HEK293 (cell line): ENCODE measurements at regions not wholly inside any gene's neighbourhood (a gene's known extent, or its start where the extent isn't known, plus 50 kb on each side); places are given as distances from the start of the nearest gene placed in this dataset.
A peak's percentile ranks its signal among the peaks of the same experiment; 100 is the strongest.

Experiments
- CTCF ChIA-PET: fragments of 350-600 bp; formaldehyde crosslinking; extraction: SDS; loops from one replicate; lab custom pipeline; 2021; ENCODE audit warnings: antibody characterized with exemption; lab: Yijun Ruan, JAX
- POLR2A ChIA-PET: fragments of 300-600 bp; formaldehyde crosslinking; extraction: SDS; loops from one replicate; lab custom pipeline; 2020; ENCODE audit warnings: antibody characterized with exemption, inconsistent platforms; lab: Yijun Ruan, JAX
- H3K27ac ChIP-seq: fragments of 200-500 bp; sonication (Bioruptor generic); 2 replicates; pipeline ENCODE4 v1.5.1; 2014; ENCODE audit warnings: low read depth, low read length, control low read depth, inconsistent platforms; ENCODE audit errors: extremely low read depth
- H3K36me3 ChIP-seq, 2 experiments: fragments of 200-500 bp in 1 of 2; sonication (Bioruptor generic) in 1 of 2; 1 replicate in 1 of 2; 2 replicates in 1 of 2; pipeline ENCODE4 v1.5.1; 2014 to 2017; ENCODE audit warnings: inconsistent platforms in 2 of 2, low read length in 2 of 2; ENCODE audit not compliant: control insufficient read depth in 2 of 2, insufficient read depth in 1 of 2
- H3K4me1 ChIP-seq: fragments of 200-500 bp; sonication (Bioruptor generic); 2 replicates; pipeline ENCODE4 v1.5.1; 2014; ENCODE audit warnings: mild to moderate bottlenecking, low read length, inconsistent platforms; ENCODE audit not compliant: control insufficient read depth, insufficient read depth
- H3K4me3 ChIP-seq: 2 replicates; pipeline ENCODE4 v1.5.1; 2011; ENCODE audit warnings: low read depth, mild to moderate bottlenecking, control low read depth, low read length, moderate library complexity
- H3K9me3 ChIP-seq: fragments of 200-500 bp; sonication (Bioruptor generic); 2 replicates; pipeline ENCODE4 v1.5.1; 2014; ENCODE audit warnings: low read depth, low read length, inconsistent platforms; ENCODE audit not compliant: control insufficient read depth, insufficient read depth
- BCL11A ChIP-seq: fragments of 450-650 bp; formaldehyde crosslinking; IDR thresholded peaks from 2 replicates; pipeline ENCODE4 v1.5.1; 2016; ENCODE audit warnings: low read depth, missing biosample characterization, missing genetic modification characterization
- GLI2 ChIP-seq: fragments of 450-650 bp; formaldehyde crosslinking; IDR thresholded peaks from 2 replicates; pipeline ENCODE4; 2017; ENCODE audit warnings: missing biosample characterization, missing genetic modification characterization, low read depth, borderline replicate concordance
- GLIS1 ChIP-seq: fragments of 450-650 bp; formaldehyde crosslinking; IDR thresholded peaks from 2 replicates; pipeline ENCODE4 v1.5.1; 2016; ENCODE audit warnings: missing biosample characterization, missing genetic modification characterization
- KLF1 ChIP-seq: fragments of 450-650 bp; formaldehyde crosslinking; IDR thresholded peaks from 2 replicates; pipeline ENCODE4 v1.5.1; 2016; ENCODE audit warnings: missing biosample characterization, missing genetic modification characterization
- TRIM28 ChIP-seq: IDR thresholded peaks from 2 replicates; pipeline ENCODE4 v1.6.1; 2011; ENCODE audit warnings: low read length, control low read depth, borderline replicate concordance
- ZBTB1 ChIP-seq: fragments of 450-650 bp; formaldehyde crosslinking; IDR thresholded peaks from 2 replicates; pipeline ENCODE4 v1.5.1; 2016; ENCODE audit warnings: missing biosample characterization, missing genetic modification characterization
- ZFP3 ChIP-seq: fragments of 450-650 bp; formaldehyde crosslinking; IDR thresholded peaks from 2 replicates; pipeline ENCODE4 v1.5.1; 2016; ENCODE audit warnings: low read depth, missing biosample characterization, missing genetic modification characterization
- ZNF169 ChIP-seq: fragments of 450-650 bp; formaldehyde crosslinking; IDR thresholded peaks from 2 replicates; pipeline ENCODE4 v1.5.1; 2016; ENCODE audit warnings: missing biosample characterization, missing genetic modification characterization
- ZNF292 ChIP-seq: fragments of 450-650 bp; formaldehyde crosslinking; IDR thresholded peaks from 2 replicates; pipeline ENCODE4 v1.5.1; 2016; ENCODE audit warnings: low read depth, missing biosample characterization, missing genetic modification characterization, borderline replicate concordance
- ZNF324 ChIP-seq: fragments of 450-650 bp; formaldehyde crosslinking; IDR thresholded peaks from 2 replicates; pipeline ENCODE4 v1.5.1; 2016; ENCODE audit warnings: missing biosample characterization, missing genetic modification characterization
- ZNF394 ChIP-seq: fragments of 450-650 bp; formaldehyde crosslinking; IDR thresholded peaks from 2 replicates; pipeline ENCODE4 v1.5.1; 2016; ENCODE audit warnings: missing biosample characterization, missing genetic modification characterization, mild to moderate bottlenecking, moderate library complexity, borderline replicate concordance
- ZNF404 ChIP-seq: fragments of 450-650 bp; formaldehyde crosslinking; IDR thresholded peaks from 2 replicates; pipeline ENCODE4 v1.5.1; 2017; ENCODE audit warnings: missing biosample characterization, missing genetic modification characterization
- ZNF423 ChIP-seq: fragments of 450-650 bp; formaldehyde crosslinking; IDR thresholded peaks from 2 replicates; pipeline ENCODE4 v1.5.1; 2016; ENCODE audit warnings: missing biosample characterization, missing genetic modification characterization
- ZNF530 ChIP-seq: fragments of 450-650 bp; formaldehyde crosslinking; IDR thresholded peaks from 2 replicates; pipeline ENCODE4 v1.5.1; 2016; ENCODE audit warnings: low read depth, missing biosample characterization, missing genetic modification characterization
- ZNF544 ChIP-seq: fragments of 450-650 bp; formaldehyde crosslinking; IDR thresholded peaks from 2 replicates; pipeline ENCODE4 v1.5.0; 2017; ENCODE audit warnings: missing biosample characterization, missing genetic modification characterization
- ZNF561 ChIP-seq: fragments of 450-650 bp; IDR thresholded peaks from 2 replicates; pipeline ENCODE4 v1.5.1; 2018; ENCODE audit warnings: missing biosample characterization, missing genetic modification characterization, borderline replicate concordance
- ZNF571 ChIP-seq: fragments of 450-650 bp; formaldehyde crosslinking; IDR thresholded peaks from 2 replicates; pipeline ENCODE4 v1.5.0; 2017; ENCODE audit warnings: missing biosample characterization, missing genetic modification characterization
- ZNF707 ChIP-seq: fragments of 450-650 bp; formaldehyde crosslinking; IDR thresholded peaks from 2 replicates; pipeline ENCODE4 v1.5.1; 2016; ENCODE audit warnings: missing biosample characterization, missing genetic modification characterization
- ZNF777 ChIP-seq: fragments of 450-650 bp; formaldehyde crosslinking; IDR thresholded peaks from 2 replicates; pipeline ENCODE4 v1.5.1; 2017; ENCODE audit warnings: missing biosample characterization, missing genetic modification characterization, borderline replicate concordance
- TF ChIP-seq, protein P1 (sequence below): fragments of 450-650 bp; formaldehyde crosslinking; IDR thresholded peaks from 2 replicates; pipeline ENCODE4 v1.5.1; 2016; ENCODE audit warnings: missing biosample characterization, missing genetic modification characterization
- TF ChIP-seq, protein P2 (sequence below): fragments of 450-650 bp; formaldehyde crosslinking; IDR thresholded peaks from 2 replicates; pipeline ENCODE4 v1.5.1; 2016; ENCODE audit warnings: missing biosample characterization, missing genetic modification characterization
- TF ChIP-seq, protein P3 (sequence below): fragments of 450-650 bp; formaldehyde crosslinking; IDR thresholded peaks from 2 replicates; pipeline ENCODE4 v1.5.1; 2016; ENCODE audit warnings: missing biosample characterization, missing genetic modification characterization
- TF ChIP-seq, protein P4 (sequence below): fragments of 450-650 bp; formaldehyde crosslinking; IDR thresholded peaks from 2 replicates; pipeline ENCODE4 v1.5.1; 2017; ENCODE audit warnings: missing biosample characterization, missing genetic modification characterization

DNA sequence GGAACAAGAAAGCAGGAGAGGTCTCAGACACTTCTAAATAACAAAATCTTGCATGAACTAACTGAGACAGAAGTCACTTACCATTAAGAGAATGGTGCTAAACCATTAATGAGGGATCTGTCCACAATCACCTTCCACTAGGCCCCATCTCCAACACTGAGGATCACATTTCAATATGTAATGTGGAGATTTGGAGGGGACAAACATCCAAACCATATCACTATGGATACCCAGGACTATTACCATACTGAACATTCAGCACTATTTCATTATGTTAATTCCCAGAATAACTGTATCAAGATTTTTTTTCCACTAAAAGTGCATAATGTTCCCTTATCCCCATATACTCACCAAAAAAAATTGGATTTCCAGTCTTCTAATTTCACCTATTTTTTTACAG is 491.8 kb downstream of the LMO7 start:
- H3K9me3 ChIP-seq: no peaks in the 10 kb centered on the region
- H3K4me3 ChIP-seq: no peak overlapping the region
- no peak for TF ChIP-seq KLF1 (tag by site-specific recombination)
- no peak for TF ChIP-seq ZNF169 (tag by site-specific recombination)
- no peak for TF ChIP-seq ZNF394 (tag by site-specific recombination)
- TF ChIP-seq, protein P1, sequence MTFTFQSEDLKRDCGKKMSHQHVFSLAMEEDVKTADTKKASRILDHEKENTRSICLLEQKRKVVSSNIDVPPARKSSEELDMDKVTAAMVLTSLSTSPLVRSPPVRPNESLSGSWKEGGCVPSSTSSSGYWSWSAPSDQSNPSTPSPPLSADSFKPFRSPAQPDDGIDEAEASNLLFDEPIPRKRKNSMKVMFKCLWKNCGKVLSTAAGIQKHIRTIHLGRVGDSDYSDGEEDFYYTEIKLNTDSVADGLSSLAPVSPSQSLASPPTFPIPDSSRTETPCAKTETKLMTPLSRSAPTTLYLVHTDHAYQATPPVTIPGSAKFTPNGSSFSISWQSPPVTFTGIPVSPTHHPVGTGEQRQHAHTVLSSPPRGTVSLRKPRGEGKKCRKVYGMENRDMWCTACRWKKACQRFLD (tag by site-specific recombination): no peak
- no peak for TF ChIP-seq GLIS1 (tag by site-specific recombination)
- TF ChIP-seq, protein P2, sequence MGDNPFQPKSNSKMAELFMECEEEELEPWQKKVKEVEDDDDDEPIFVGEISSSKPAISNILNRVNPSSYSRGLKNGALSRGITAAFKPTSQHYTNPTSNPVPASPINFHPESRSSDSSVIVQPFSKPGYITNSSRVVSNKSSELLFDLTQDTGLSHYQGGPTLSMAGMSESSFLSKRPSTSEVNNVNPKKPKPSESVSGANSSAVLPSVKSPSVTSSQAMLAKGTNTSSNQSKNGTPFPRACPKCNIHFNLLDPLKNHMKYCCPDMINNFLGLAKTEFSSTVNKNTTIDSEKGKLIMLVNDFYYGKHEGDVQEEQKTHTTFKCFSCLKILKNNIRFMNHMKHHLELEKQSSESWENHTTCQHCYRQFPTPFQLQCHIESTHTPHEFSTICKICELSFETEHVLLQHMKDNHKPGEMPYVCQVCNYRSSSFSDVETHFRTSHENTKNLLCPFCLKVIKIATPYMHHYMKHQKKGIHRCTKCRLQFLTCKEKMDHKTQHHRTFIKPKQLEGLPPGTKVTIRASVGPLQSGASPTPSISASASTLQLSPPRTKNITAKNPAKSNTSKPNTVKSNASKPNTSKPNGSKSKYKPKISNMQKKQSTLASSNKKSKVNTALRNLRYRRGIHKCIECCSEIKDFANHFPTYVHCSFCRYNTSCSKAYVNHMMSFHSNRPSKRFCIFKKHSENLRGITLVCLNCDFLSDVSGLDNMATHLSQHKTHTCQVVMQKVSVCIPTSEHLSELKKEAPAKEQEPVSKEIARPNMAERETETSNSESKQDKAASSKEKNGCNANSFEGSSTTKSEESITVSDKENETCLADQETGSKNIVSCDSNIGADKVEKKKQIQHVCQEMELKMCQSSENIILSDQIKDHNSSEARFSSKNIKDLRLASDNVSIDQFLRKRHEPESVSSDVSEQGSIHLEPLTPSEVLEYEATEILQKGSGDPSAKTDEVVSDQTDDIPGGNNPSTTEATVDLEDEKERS (tag by site-specific recombination): no peak
- TF ChIP-seq, protein P3, sequence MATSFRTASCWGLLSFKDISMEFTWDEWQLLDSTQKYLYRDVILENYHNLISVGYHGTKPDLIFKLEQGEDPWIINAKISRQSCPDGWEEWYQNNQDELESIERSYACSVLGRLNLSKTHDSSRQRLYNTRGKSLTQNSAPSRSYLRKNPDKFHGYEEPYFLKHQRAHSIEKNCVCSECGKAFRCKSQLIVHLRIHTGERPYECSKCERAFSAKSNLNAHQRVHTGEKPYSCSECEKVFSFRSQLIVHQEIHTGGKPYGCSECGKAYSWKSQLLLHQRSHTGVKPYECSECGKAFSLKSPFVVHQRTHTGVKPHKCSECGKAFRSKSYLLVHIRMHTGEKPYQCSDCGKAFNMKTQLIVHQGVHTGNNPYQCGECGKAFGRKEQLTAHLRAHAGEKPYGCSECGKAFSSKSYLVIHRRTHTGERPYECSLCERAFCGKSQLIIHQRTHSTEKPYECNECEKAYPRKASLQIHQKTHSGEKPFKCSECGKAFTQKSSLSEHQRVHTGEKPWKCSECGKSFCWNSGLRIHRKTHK: no peak
- no peak for TF ChIP-seq ZBTB1 (tag by site-specific recombination)
- TF ChIP-seq ZNF423: no peak
- no peaks in the 10 kb centered on the region for H3K36me3 ChIP-seq
- ChIA-PET POLR2A (no interaction called here), CTCF (no interaction called here)
- no peaks in the 10 kb centered on the region for H3K4me1 ChIP-seq
- H3K27ac ChIP-seq: no peak overlapping the region

DNA sequence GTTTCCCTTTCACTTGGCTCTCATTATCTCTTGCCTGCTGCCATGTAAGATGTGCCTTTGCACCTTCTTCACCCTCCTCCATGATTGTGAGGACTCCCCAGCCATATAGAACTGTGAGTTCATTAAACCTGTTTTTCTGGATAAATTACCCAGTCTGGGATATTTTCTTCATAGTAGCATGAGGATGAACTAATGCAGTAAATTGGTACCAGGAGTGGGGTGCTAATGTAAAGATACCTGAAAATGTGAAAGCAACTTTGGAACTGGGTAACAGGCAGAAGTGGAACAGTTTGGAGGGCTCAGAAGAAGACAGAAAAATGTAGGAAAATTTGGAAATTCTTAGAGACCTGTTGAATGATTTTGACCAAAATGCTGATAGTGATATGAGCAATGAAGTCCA is 487.4 kb downstream of the LMO7 start:
- Histone ChIP-seq H3K4me3 (no peak overlapping the region), H3K36me3 (no peaks in the 10 kb centered on the region), H3K27ac (no peak overlapping the region), H3K4me1 (no peaks in the 10 kb centered on the region), H3K9me3 (no peaks in the 10 kb centered on the region)
- TF ChIP-seq ZNF707 (tag by site-specific recombination) (peak; percentile 90), ZFP3 (no peak)
- ChIA-PET POLR2A (no interaction called here), CTCF (no interaction called here)

DNA sequence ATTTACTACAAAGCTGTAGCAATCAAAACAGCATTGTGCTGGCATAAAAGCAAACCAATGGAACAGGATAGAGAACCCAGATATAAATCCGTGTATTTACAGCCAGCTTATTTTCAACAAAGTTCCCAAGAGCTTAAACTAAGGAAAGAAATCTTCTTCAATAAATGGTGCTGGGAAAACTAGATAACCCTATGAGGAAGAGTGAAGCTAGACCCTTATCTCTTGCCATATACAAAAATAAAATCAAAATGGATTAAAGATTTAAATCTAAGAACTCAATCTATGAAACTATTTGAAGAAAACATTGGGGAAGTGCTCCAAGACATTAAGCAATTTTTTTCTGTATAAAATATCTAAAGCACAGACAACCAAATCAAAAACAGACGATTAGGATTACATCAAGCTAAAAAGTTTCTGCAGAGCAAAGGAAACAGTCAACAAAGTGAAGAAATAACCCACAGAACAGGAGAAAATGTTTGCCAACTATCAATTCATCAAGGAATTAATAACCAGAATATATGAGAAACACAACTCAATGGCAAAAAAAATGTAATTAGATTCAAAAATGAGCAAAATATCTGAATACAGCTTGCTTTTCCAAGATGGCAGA is 480.7 kb downstream of the LMO7 start:
- no peaks in the 10 kb centered on the region for H3K36me3 ChIP-seq
- no peak overlapping the region for H3K4me3 ChIP-seq
- no peak overlapping the region for H3K27ac ChIP-seq
- no peaks in the 10 kb centered on the region for H3K9me3 ChIP-seq
- ChIA-PET POLR2A (no interaction called here), CTCF (interaction anchor here (0.6 kb wide), 1 partner anchor 194 kb away, joined by 3 read pairs; no protein-coding TSS in a partner anchor)
- no peaks in the 10 kb centered on the region for H3K4me1 ChIP-seq
- TF ChIP-seq, protein P4, sequence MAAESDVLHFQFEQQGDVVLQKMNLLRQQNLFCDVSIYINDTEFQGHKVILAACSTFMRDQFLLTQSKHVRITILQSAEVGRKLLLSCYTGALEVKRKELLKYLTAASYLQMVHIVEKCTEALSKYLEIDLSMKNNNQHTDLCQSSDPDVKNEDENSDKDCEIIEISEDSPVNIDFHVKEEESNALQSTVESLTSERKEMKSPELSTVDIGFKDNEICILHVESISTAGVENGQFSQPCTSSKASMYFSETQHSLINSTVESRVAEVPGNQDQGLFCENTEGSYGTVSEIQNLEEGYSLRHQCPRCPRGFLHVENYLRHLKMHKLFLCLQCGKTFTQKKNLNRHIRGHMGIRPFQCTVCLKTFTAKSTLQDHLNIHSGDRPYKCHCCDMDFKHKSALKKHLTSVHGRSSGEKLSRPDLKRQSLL: no peak
- TF ChIP-seq ZNF530 (tag by site-specific recombination): no peak
- no peak for TF ChIP-seq ZNF292 (tag by site-specific recombination)
- no peak for TF ChIP-seq GLI2 (tag by site-specific recombination)
- no peak for TF ChIP-seq ZNF571
- no peak for TF ChIP-seq BCL11A
- TF ChIP-seq, protein P3: no peak
- TF ChIP-seq ZNF777 (tag by site-specific recombination): no peak
- no peak for TF ChIP-seq ZNF324 (tag by site-specific recombination)
- no peak for TF ChIP-seq ZNF544 (tag by site-specific recombination)
- no peak for TF ChIP-seq ZNF561 (tag by site-specific recombination)
- TF ChIP-seq TRIM28: no peak
- TF ChIP-seq ZNF404 (tag by site-specific recombination): no peak
